WTC11 (cell line): ENCODE measurements at regions not wholly inside any gene's neighbourhood (a gene's known extent, or its start where the extent isn't known, plus 50 kb on each side); places are given as distances from the start of the nearest gene placed in this dataset.

ENCODE experiments used
- ATAC-seq: fragments of 200-7000 bp; cut with Tn5 transposase; 2 replicates; pipeline ENCODE4 v1.10.0; 2021; ENCODE audit warnings: mild to moderate bottlenecking, moderate library complexity
- CTCF ChIA-PET: fragments of 300-600 bp; sonication (Branson Sonifier 250); formaldehyde crosslinking; loops from one replicate; lab custom pipeline; 2021; ENCODE audit warnings: antibody characterized with exemption; lab: Charles Lee
- POLR2A ChIA-PET: fragments of 350-600 bp; sonication (Branson Sonifier 250); formaldehyde crosslinking; loops from one replicate; lab custom pipeline; 2021; ENCODE audit warnings: antibody characterized with exemption; lab: Charles Lee
- DNase-seq: peaks from one replicate; pipeline ENCODE4 v3.0.0; 2021; ENCODE audit warnings: low spot score
- H3K27ac Mint-ChIP-seq: 2 replicates; pipeline ENCODE4 v1.8.0; 2021; ENCODE audit warnings: mixed read lengths
- H3K27me3 Mint-ChIP-seq: 2 replicates; pipeline ENCODE4 v1.8.0; 2021; ENCODE audit warnings: low read depth, mild to moderate bottlenecking, moderate library complexity, mixed read lengths
- H3K36me3 Mint-ChIP-seq: 2 replicates; pipeline ENCODE4 v1.8.0; 2021; ENCODE audit warnings: mixed read lengths
- H3K4me1 Mint-ChIP-seq: 2 replicates; pipeline ENCODE4 v1.8.0; 2022; ENCODE audit warnings: mixed read lengths
- H3K4me3 Mint-ChIP-seq: 2 replicates; pipeline ENCODE4 v1.8.0; 2021; ENCODE audit warnings: mild to moderate bottlenecking, moderate library complexity, mixed read lengths
- H3K9me3 Mint-ChIP-seq: 2 replicates; pipeline ENCODE4 v1.8.0; 2021; ENCODE audit warnings: mixed read lengths
- ARID4B ChIP-seq: sonication (generic); formaldehyde crosslinking; IDR thresholded peaks from 2 replicates; pipeline ENCODE4 v1.8.0; 2023; ENCODE audit warnings: missing genetic modification reagents, mild to moderate bottlenecking, borderline replicate concordance
- ATF1 ChIP-seq: sonication (generic); formaldehyde crosslinking; IDR thresholded peaks from 2 replicates; pipeline ENCODE4 v1.8.1; 2023; ENCODE audit warnings: mild to moderate bottlenecking, moderate library complexity, missing genetic modification reagents
- CBFB ChIP-seq: sonication (generic); formaldehyde crosslinking; IDR thresholded peaks from 2 replicates; pipeline ENCODE4 v1.8.1; 2022; ENCODE audit warnings: mild to moderate bottlenecking, low read depth, missing genetic modification reagents
- CREB1 ChIP-seq: sonication (generic); formaldehyde crosslinking; IDR thresholded peaks from 2 replicates; pipeline ENCODE4 v1.8.0; 2023; ENCODE audit warnings: mild to moderate bottlenecking, missing genetic modification reagents
- E2F5 ChIP-seq: sonication (generic); formaldehyde crosslinking; IDR thresholded peaks from 2 replicates; pipeline ENCODE4 v1.8.1; 2022; ENCODE audit warnings: mild to moderate bottlenecking, moderate library complexity, missing genetic modification reagents
- ELF4 ChIP-seq: sonication (generic); formaldehyde crosslinking; IDR thresholded peaks from 2 replicates; pipeline ENCODE4 v1.8.1; 2022; ENCODE audit warnings: low read depth, mild to moderate bottlenecking, moderate library complexity, missing genetic modification reagents
- EMX1 ChIP-seq: fragments of 250-450 bp; sonication (Bioruptor Pico); IDR thresholded peaks from 2 replicates; pipeline ENCODE4 v1.8.0; 2021; ENCODE audit warnings: mild to moderate bottlenecking
- ERG ChIP-seq: fragments of 250-450 bp; sonication (Bioruptor Pico); IDR thresholded peaks from 2 replicates; pipeline ENCODE4 v1.8.0; 2021; ENCODE audit warnings: mild to moderate bottlenecking
- ESRRA ChIP-seq: sonication (generic); formaldehyde crosslinking; IDR thresholded peaks from 2 replicates; pipeline ENCODE4 v1.8.1; 2022; ENCODE audit warnings: mild to moderate bottlenecking, missing genetic modification reagents, borderline replicate concordance
- FOXJ3 ChIP-seq: sonication (generic); formaldehyde crosslinking; IDR thresholded peaks from 2 replicates; pipeline ENCODE4 v1.9.0; 2021; ENCODE audit warnings: missing genetic modification reagents, mild to moderate bottlenecking, borderline replicate concordance
- FOXP4 ChIP-seq: sonication (generic); formaldehyde crosslinking; IDR thresholded peaks from 2 replicates; pipeline ENCODE4 v1.8.0; 2022; ENCODE audit warnings: mild to moderate bottlenecking, missing genetic modification reagents
- IRF1 ChIP-seq: sonication (generic); formaldehyde crosslinking; IDR thresholded peaks from 2 replicates; pipeline ENCODE4 v1.8.0; 2023; ENCODE audit warnings: missing genetic modification reagents
- MLX ChIP-seq: sonication (generic); formaldehyde crosslinking; IDR thresholded peaks from 2 replicates; pipeline ENCODE4 v1.8.1; 2023; ENCODE audit warnings: mild to moderate bottlenecking, missing genetic modification reagents, moderate library complexity
- NR1H2 ChIP-seq: sonication (generic); formaldehyde crosslinking; IDR thresholded peaks from 2 replicates; pipeline ENCODE4 v1.9.0; 2021; ENCODE audit warnings: mild to moderate bottlenecking, moderate library complexity, missing genetic modification reagents
- NR3C1 ChIP-seq: sonication (generic); formaldehyde crosslinking; conservative IDR thresholded peaks from 2 replicates; pipeline ENCODE4 v1.8.1; 2023; ENCODE audit warnings: low read depth, mild to moderate bottlenecking, missing genetic modification reagents
- PRRX2 ChIP-seq: fragments of 250-450 bp; sonication (Bioruptor Pico); IDR thresholded peaks from 2 replicates; pipeline ENCODE4 v1.8.0; 2021; ENCODE audit warnings: mild to moderate bottlenecking
- SMAD3 ChIP-seq: sonication (generic); formaldehyde crosslinking; IDR thresholded peaks from 2 replicates; pipeline ENCODE4 v1.8.0; 2022; ENCODE audit warnings: missing genetic modification reagents, mild to moderate bottlenecking, borderline replicate concordance
- TP53 ChIP-seq: sonication (generic); formaldehyde crosslinking; IDR thresholded peaks from 2 replicates; pipeline ENCODE4 v1.8.1; 2023; ENCODE audit warnings: mild to moderate bottlenecking, missing genetic modification reagents
- ZNF416 ChIP-seq: fragments of 250-450 bp; sonication (Bioruptor Pico); IDR thresholded peaks from 2 replicates; pipeline ENCODE4 v1.9.0; 2021; ENCODE audit warnings: mild to moderate bottlenecking, inconsistent platforms
- ZNF671 ChIP-seq: fragments of 250-450 bp; sonication (Bioruptor Pico); IDR thresholded peaks from 2 replicates; pipeline ENCODE4 v1.8.0; 2021; ENCODE audit warnings: mild to moderate bottlenecking
- ZSCAN18 ChIP-seq: fragments of 250-450 bp; sonication (Bioruptor Pico); IDR thresholded peaks from 2 replicates; pipeline ENCODE4 v2.1.2; 2022; ENCODE audit warnings: mild to moderate bottlenecking, moderate library complexity

- no peaks in the 10 kb centered on the region for H3K27me3 Mint-ChIP-seq
- no peak for DNase-seq
- no peak overlapping the region for H3K27ac Mint-ChIP-seq
- H3K4me3 Mint-ChIP-seq = no peak overlapping the region
- H3K9me3 Mint-ChIP-seq = no peaks in the 10 kb centered on the region
- POLR2A ChIA-PET = no interaction called here
- TF ChIP-seq FOXJ3 (CRISPR knock-in tag) (no peak), EMX1 (no peak), ESRRA (no peak), ATF1 (no peak), NR3C1 (CRISPR knock-in tag) (no peak), CREB1 (CRISPR knock-in tag) (no peak), MLX (CRISPR knock-in tag) (no peak), ZSCAN18 (CRISPR knock-in tag) (no peak), SMAD3 (CRISPR knock-in tag) (no peak), ERG (CRISPR knock-in tag) (no peak)
- peak; percentile 25; the same call in 1 of the 2 replicates for ATAC-seq
- CTCF ChIA-PET = interaction anchor here (0.7 to 0.9 kb wide), 2 partner anchors 42 to 763 kb away, joined by 3 to 5 read pairs; no protein-coding TSS in a partner anchor
- H3K4me1 Mint-ChIP-seq = peaks cover 27% of the 10 kb centered on the region
- no peaks in the 10 kb centered on the region for H3K36me3 Mint-ChIP-seq
These were observed 154.4 kb downstream of the OMA1 start for GRCh38 chr1:58392083-58392482.

GRCh38 chr1:58391514-58391913, 155.0 kb downstream of the OMA1 start:
- Mint-ChIP-seq H3K36me3 (no peaks in the 10 kb centered on the region), H3K27ac (no peak overlapping the region), H3K4me3 (no peak overlapping the region), H3K27me3 (no peaks in the 10 kb centered on the region; the same call in 1 of the 2 replicates), H3K4me1 (peaks cover 26% of the 10 kb centered on the region), H3K9me3 (no peaks in the 10 kb centered on the region)
- CTCF ChIA-PET = no interaction called here
- ATAC-seq (no peak), DNase-seq (no peak)
- POLR2A ChIA-PET = interaction anchor here (0.9 kb wide), 1 partner anchor 12 kb away, joined by 3 read pairs; no protein-coding TSS in a partner anchor
- no peak for TF ChIP-seq NR3C1 (CRISPR knock-in tag)
- TF ChIP-seq E2F5 (CRISPR knock-in tag) = no peak
- no peak for TF ChIP-seq ERG (CRISPR knock-in tag)
- TF ChIP-seq TP53 (CRISPR knock-in tag) = no peak
- no peak for TF ChIP-seq FOXP4 (CRISPR knock-in tag)
- no peak for TF ChIP-seq ZNF671
- no peak for TF ChIP-seq EMX1
- no peak for TF ChIP-seq PRRX2
- no peak for TF ChIP-seq NR1H2
- no peak for TF ChIP-seq ZNF416 (CRISPR knock-in tag)
- TF ChIP-seq CBFB (CRISPR knock-in tag) = no peak
- TF ChIP-seq ARID4B (CRISPR knock-in tag) = no peak
- TF ChIP-seq ELF4 (CRISPR knock-in tag) = no peak
- no peak for TF ChIP-seq IRF1 (CRISPR knock-in tag)
